ENCODE measurements at regions not wholly inside any gene's neighbourhood (a gene's known extent, or its start where the extent isn't known, plus 50 kb on each side); places are given as distances from the start of the nearest gene placed in this dataset.

- TF ChIP-seq EZH2 (IDR thresholded peaks at IDR 0.05; ENCODE audit: insufficient read depth, poor library complexity, severe bottlenecking) (no peak), EZH2phosphoT487 (IDR thresholded peaks at IDR 0.05; ENCODE audit: insufficient read depth, low read depth) (no peak)
Measured at GRCh38 chrX:27078371-27078770, 384.8 kb downstream of the PPP4R3C start.

Measured in GM23248 (cell line).